ENCODE measurements at regions not wholly inside any gene's neighbourhood (a gene's known extent, or its start where the extent isn't known, plus 50 kb on each side); places are given as distances from the start of the nearest gene placed in this dataset.
"Not testable (repeated sequence)": the region's sequence is repeated elsewhere in the genome, so short reads cannot be mapped to it uniquely, and the experiment has no call there.

GRCh38 chr5:33160871-33161270 is 279.9 kb upstream of the TARS1 start:
- DNase-seq: no peak

GRCh38 chr5:33161421-33161820 is 279.3 kb upstream of the TARS1 start:
- DNase-seq: no peak

- DNase-seq: no peak
These were observed 278.7 kb upstream of the TARS1 start for GRCh38 chr5:33162057-33162456.

GRCh38 chr5:33166522-33166921 is 274.2 kb upstream of the TARS1 start:
- no peak for DNase-seq

GRCh38 chr5:33166948-33167347 is 273.8 kb upstream of the TARS1 start:
- DNase-seq: no peak

- DNase-seq: no peak
These were observed 273.2 kb upstream of the TARS1 start for GRCh38 chr5:33167541-33167940.

- no peak for DNase-seq
These were observed 270.4 kb upstream of the TARS1 start for GRCh38 chr5:33170411-33170810.

GRCh38 chr5:33174383-33174782 is 266.4 kb upstream of the TARS1 start:
- no peak for DNase-seq

GRCh38 chr5:33179301-33179700 is 261.5 kb upstream of the TARS1 start:
- DNase-seq: no peak

GRCh38 chr5:33180900-33181299 is 259.9 kb upstream of the TARS1 start:
- no peak for DNase-seq

GRCh38 chr5:33182986-33183385 is 257.8 kb upstream of the TARS1 start:
- peak; percentile 35 for DNase-seq

- DNase-seq: no peak
These were observed 256.4 kb upstream of the TARS1 start for GRCh38 chr5:33184367-33184766.

- no peak for DNase-seq
These were observed 252.7 kb upstream of the TARS1 start for GRCh38 chr5:33188089-33188488.

GRCh38 chr5:33194914-33195313 is 245.9 kb upstream of the TARS1 start:
- DNase-seq: no peak

GRCh38 chr5:33195431-33196165 is 245.2 kb upstream of the TARS1 start:
- no peak for DNase-seq

- DNase-seq: no peak
These were observed 241.9 kb upstream of the TARS1 start for GRCh38 chr5:33198836-33199235.

- DNase-seq: no peak
These were observed 236.8 kb upstream of the TARS1 start for GRCh38 chr5:33203931-33204330.

- no peak for DNase-seq
These were observed 235.7 kb upstream of the TARS1 start for GRCh38 chr5:33205079-33205478.

- no peak for DNase-seq
These were observed 234.9 kb upstream of the TARS1 start for GRCh38 chr5:33205727-33206410.

GRCh38 chr5:33206962-33207506 is 233.7 kb upstream of the TARS1 start:
- DNase-seq: no peak

GRCh38 chr5:33209252-33209651 is 231.5 kb upstream of the TARS1 start:
- DNase-seq: no peak

GRCh38 chr5:33210221-33210620 is 230.5 kb upstream of the TARS1 start:
- not testable (repeated sequence) for DNase-seq

GRCh38 chr5:33210978-33211377 is 229.8 kb upstream of the TARS1 start:
- DNase-seq: no peak

- DNase-seq: no peak
These were observed 228.3 kb upstream of the TARS1 start for GRCh38 chr5:33212439-33212838.

All from GDM1 (cell line).